ENCODE measurements at regions not wholly inside any gene's neighbourhood (a gene's known extent, or its start where the extent isn't known, plus 50 kb on each side); places are given as distances from the start of the nearest gene placed in this dataset.

DNA sequence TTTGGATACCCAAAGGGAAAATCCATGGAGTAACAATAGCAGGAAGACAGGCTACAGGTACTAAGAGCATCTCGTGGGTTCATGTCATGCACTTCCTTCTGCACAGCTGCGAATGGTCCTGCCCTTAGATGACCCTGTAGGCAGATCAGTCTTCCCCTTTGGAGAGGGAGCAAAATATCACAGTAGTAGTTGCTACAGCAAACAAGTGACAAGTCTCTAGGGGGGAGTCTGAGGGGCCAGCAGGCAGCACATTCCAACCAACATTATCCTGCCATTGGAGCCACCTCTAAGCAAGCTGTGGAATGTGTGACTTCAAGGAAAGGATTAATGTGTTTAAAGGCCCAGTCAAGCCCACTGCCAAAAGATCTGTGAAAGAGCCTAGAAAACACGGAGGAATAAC lies 273.2 kb upstream of the PARD3B start:
- intact Hi-C loops (cut with micrococcal nuclease), result no loop called here
- POLR2A ChIA-PET, result no interaction called here
- Histone ChIP-seq H3K4me3 (ENCODE audit: low read length) (no peak overlapping the region), H3K36me3 (ENCODE audit: control insufficient read depth in 2 of 3, insufficient read depth in 3 of 3, low read length in 3 of 3) (no peaks in the 10 kb centered on the region), H3K27ac (ENCODE audit: low read depth, low read length) (no peak overlapping the region), H3K4me1 (ENCODE audit: control insufficient read depth in 2 of 2, insufficient read depth in 2 of 2, low read length in 2 of 2) (no peaks in the 10 kb centered on the region), H3K27me3 (ENCODE audit: control insufficient read depth in 2 of 2, insufficient read depth in 2 of 2, low read length in 2 of 2) (no peaks in the 10 kb centered on the region), H3K9me3 (ENCODE audit: control insufficient read depth in 2 of 3, low read length in 3 of 3) (no peaks in the 10 kb centered on the region)
- no peak overlapping the region for H3K27ac Mint-ChIP-seq
- no peak overlapping the region for H3K4me3 Mint-ChIP-seq
- ATAC-seq (no peak), DNase-seq (no peak)
- H3K27me3 Mint-ChIP-seq, result peaks cover 11 to 36% (median 24%) of the 10 kb centered on the region in 5 donors
- no peaks in the 10 kb centered on the region for H3K4me1 Mint-ChIP-seq
- peaks cover 0 to 8% (median 0%) of the 10 kb centered on the region in 5 donors for H3K36me3 Mint-ChIP-seq
- peaks cover 0 to 10% (median 6%) of the 10 kb centered on the region in 11 donors for H3K9me3 Mint-ChIP-seq
- CTCF ChIA-PET, result interaction anchor here (0.5 to 2.7 kb wide), 2 partner anchors 12 to 1811 kb away, joined by 3 to 9 read pairs; no protein-coding TSS in a partner anchor

DNA sequence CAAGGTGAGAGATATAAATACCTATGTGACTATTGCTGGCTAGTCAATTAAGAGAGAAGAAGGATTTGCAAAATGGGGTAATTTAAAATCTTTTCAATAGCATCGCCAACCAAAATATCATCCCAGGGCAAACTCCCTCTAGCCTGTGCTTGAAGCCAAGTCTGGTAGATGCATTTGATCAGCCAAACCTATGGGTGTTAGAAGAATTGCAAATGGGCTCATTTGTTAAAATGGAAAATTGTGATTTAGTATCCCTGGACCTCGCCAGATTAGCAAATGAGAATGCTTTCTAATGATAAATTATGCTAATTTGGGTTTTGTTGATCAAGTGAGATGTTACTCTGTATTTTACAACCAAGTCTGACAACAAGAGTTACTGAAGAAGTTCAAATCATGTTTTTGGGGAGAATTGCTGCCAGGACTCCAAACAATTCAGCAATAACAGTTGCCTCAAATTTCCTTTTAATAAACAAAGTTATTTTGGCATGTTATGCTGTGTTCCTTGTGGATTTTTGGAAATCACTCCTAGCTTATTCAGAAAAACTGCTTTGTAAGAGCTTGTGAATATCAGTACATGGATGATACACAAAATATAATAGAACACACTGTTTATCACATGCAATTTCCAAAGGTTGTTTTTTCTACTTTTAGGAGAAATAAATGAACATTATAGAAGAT lies 272.5 kb upstream of the PARD3B start:
- Mint-ChIP-seq H3K9me3 (peaks cover 0 to 10% (median 6%) of the 10 kb centered on the region in 11 donors), H3K4me3 (no peak overlapping the region), H3K27ac (no peak overlapping the region), H3K27me3 (peaks cover 13 to 39% (median 24%) of the 10 kb centered on the region in 5 donors), H3K36me3 (peaks cover 0 to 8% (median 0%) of the 10 kb centered on the region in 5 donors), H3K4me1 (no peaks in the 10 kb centered on the region)
- ChIA-PET POLR2A (no interaction called here), CTCF (interaction anchor here (0.5 kb wide), 1 partner anchor 158 kb away, joined by 3 read pairs; no protein-coding TSS in a partner anchor)
- ATAC-seq, result no peak
- Histone ChIP-seq H3K36me3 (ENCODE audit: control insufficient read depth in 2 of 3, insufficient read depth in 3 of 3, low read length in 3 of 3) (no peaks in the 10 kb centered on the region), H3K4me1 (ENCODE audit: control insufficient read depth in 2 of 2, insufficient read depth in 2 of 2, low read length in 2 of 2) (no peaks in the 10 kb centered on the region), H3K27ac (ENCODE audit: low read depth, low read length) (no peak overlapping the region), H3K27me3 (ENCODE audit: control insufficient read depth in 2 of 2, insufficient read depth in 2 of 2, low read length in 2 of 2) (no peaks in the 10 kb centered on the region), H3K4me3 (ENCODE audit: low read length) (no peak overlapping the region), H3K9me3 (ENCODE audit: control insufficient read depth in 2 of 3, low read length in 3 of 3) (no peaks in the 10 kb centered on the region)
- DNase-seq, result no peak
- intact Hi-C loops (cut with micrococcal nuclease), result no loop called here

DNA sequence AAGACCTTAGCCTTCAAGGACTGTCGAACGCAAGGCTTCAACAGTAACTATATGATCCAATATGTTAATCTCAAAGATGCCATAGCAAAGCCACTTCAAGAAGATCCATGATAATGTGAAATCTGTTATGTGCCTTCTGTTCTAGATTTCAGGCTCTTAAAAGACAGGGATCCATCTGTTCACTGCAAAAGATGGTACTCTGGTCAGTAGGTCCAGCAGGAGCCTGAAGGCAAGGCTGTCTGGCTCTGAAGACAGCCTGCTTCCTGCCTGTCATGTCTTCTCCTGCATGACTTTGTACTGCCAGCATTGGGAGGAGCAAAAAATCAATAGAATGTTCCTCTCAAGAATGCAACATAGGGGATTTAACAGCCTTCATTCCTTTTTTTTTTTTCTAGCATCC lies 270.8 kb upstream of the PARD3B start:
- Mint-ChIP-seq H3K27me3 (peaks cover 12 to 45% (median 26%) of the 10 kb centered on the region in 5 donors), H3K36me3 (peaks cover 0 to 8% (median 0%) of the 10 kb centered on the region in 5 donors), H3K4me1 (no peaks in the 10 kb centered on the region), H3K4me3 (no peak overlapping the region), H3K9me3 (peaks cover 0 to 10% (median 6%) of the 10 kb centered on the region in 11 donors), H3K27ac (no peak overlapping the region)
- Histone ChIP-seq H3K27ac (ENCODE audit: low read depth, low read length) (no peak overlapping the region), H3K4me3 (ENCODE audit: low read length) (no peak overlapping the region), H3K27me3 (ENCODE audit: control insufficient read depth in 2 of 2, insufficient read depth in 2 of 2, low read length in 2 of 2) (no peaks in the 10 kb centered on the region), H3K4me1 (ENCODE audit: control insufficient read depth in 2 of 2, insufficient read depth in 2 of 2, low read length in 2 of 2) (no peaks in the 10 kb centered on the region), H3K9me3 (ENCODE audit: control insufficient read depth in 2 of 3, low read length in 3 of 3) (no peaks in the 10 kb centered on the region), H3K36me3 (ENCODE audit: control insufficient read depth in 2 of 3, insufficient read depth in 3 of 3, low read length in 3 of 3) (no peaks in the 10 kb centered on the region)
- ATAC-seq, result no peak
- DNase-seq, result no peak
- ChIA-PET POLR2A (no interaction called here), CTCF (no interaction called here)
- intact Hi-C loops (cut with micrococcal nuclease), result no loop called here

DNA sequence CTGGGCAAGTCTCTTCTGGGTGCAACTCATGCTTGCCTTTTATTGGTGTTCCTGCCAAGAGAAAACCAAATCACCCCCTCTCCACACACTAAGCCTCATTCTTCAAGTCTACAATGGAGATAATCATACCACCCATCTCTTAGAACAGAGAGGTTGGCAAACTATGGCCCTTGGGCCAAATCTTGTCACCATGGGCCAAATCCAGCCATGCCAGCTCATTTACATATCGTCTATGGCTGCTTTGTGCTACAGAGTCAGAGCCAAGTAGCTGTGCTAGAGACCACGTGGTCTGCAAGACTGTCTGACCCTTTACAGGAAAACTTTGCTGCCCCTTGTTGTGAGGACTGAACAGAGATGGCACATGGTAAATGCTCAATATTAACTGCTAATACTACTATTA lies 270.3 kb upstream of the PARD3B start:
- H3K9me3 Mint-ChIP-seq, result peaks cover 0 to 10% (median 6%) of the 10 kb centered on the region in 11 donors
- Histone ChIP-seq H3K27ac (ENCODE audit: low read depth, low read length) (no peak overlapping the region), H3K4me1 (ENCODE audit: control insufficient read depth in 2 of 2, insufficient read depth in 2 of 2, low read length in 2 of 2) (no peaks in the 10 kb centered on the region), H3K36me3 (ENCODE audit: control insufficient read depth in 2 of 3, insufficient read depth in 3 of 3, low read length in 3 of 3) (no peaks in the 10 kb centered on the region), H3K9me3 (ENCODE audit: control insufficient read depth in 2 of 3, low read length in 3 of 3) (no peaks in the 10 kb centered on the region), H3K27me3 (ENCODE audit: control insufficient read depth in 2 of 2, insufficient read depth in 2 of 2, low read length in 2 of 2) (no peaks in the 10 kb centered on the region), H3K4me3 (ENCODE audit: low read length) (no peak overlapping the region)
- intact Hi-C loops (cut with micrococcal nuclease), result no loop called here
- no peak overlapping the region for H3K4me3 Mint-ChIP-seq
- no peaks in the 10 kb centered on the region for H3K4me1 Mint-ChIP-seq
- DNase-seq, result no peak
- no peak overlapping the region for H3K27ac Mint-ChIP-seq
- H3K36me3 Mint-ChIP-seq, result peaks cover 0 to 8% (median 0%) of the 10 kb centered on the region in 5 donors
- CTCF ChIA-PET, result no interaction called here
- POLR2A ChIA-PET, result no interaction called here
- no peak for ATAC-seq
- peaks cover 16 to 49% (median 26%) of the 10 kb centered on the region in 5 donors for H3K27me3 Mint-ChIP-seq

DNA sequence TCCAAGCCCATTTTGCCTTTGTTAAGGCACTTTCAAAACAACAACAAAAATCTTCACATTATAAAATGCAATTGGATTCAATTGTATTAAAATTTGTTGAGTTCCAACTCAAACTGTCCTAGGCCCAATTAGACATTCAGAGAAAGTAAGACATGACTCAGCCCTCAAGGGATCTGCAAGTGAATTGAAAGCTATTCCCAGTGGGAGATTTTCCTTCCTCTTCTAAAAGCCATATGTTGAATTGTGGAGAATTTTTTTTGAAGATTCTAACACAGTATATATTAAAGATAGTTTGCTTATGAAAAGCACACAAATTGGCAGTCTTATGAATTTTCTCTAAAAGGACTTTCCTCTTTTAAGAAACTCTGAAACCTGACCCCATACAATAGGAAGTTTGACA lies 268.0 kb upstream of the PARD3B start:
- no peak overlapping the region for H3K4me3 ChIP-seq (ENCODE audit: low read length)
- no peaks in the 10 kb centered on the region for H3K4me1 ChIP-seq (ENCODE audit: control insufficient read depth in 2 of 2, insufficient read depth in 2 of 2, low read length in 2 of 2)
- intact Hi-C loops (cut with micrococcal nuclease), result no loop called here
- POLR2A ChIA-PET, result no interaction called here
- H3K36me3 ChIP-seq (ENCODE audit: control insufficient read depth in 2 of 3, insufficient read depth in 3 of 3, low read length in 3 of 3), result no peaks in the 10 kb centered on the region
- CTCF ChIA-PET, result no interaction called here
- H3K27me3 ChIP-seq (ENCODE audit: control insufficient read depth in 2 of 2, insufficient read depth in 2 of 2, low read length in 2 of 2), result no peaks in the 10 kb centered on the region
- H3K36me3 Mint-ChIP-seq, result no peaks in the 10 kb centered on the region
- no peak for ATAC-seq
- H3K27ac Mint-ChIP-seq, result no peak overlapping the region
- peaks cover 12 to 53% (median 24%) of the 10 kb centered on the region in 5 donors for H3K27me3 Mint-ChIP-seq
- no peaks in the 10 kb centered on the region for H3K4me1 Mint-ChIP-seq
- no peak overlapping the region for H3K4me3 Mint-ChIP-seq
- H3K9me3 Mint-ChIP-seq, result no peaks in the 10 kb centered on the region
- H3K27ac ChIP-seq (ENCODE audit: low read depth, low read length), result no peak overlapping the region
- no peak for DNase-seq
- no peaks in the 10 kb centered on the region for H3K9me3 ChIP-seq (ENCODE audit: control insufficient read depth in 2 of 3, low read length in 3 of 3)

DNA sequence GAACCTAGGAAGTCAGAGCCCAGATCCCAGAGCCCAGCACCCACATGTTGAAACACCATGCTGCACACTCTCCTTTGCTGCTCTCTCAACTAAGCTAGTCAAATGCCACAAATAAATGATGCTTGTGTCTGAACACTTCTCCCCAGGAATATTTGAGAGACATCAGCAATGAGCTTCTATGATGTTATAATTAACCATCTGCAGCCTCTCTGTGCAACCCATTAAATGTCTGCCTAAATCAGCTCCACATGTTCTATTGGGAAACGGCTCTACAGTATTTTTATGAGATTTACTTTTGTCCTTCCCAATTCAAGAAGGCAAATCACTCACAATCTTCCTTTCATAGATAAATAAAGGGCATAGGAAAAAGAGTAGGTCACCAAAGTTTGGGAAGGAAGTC lies 266.8 kb upstream of the PARD3B start:
- H3K4me3 Mint-ChIP-seq, result no peak overlapping the region
- H3K27ac Mint-ChIP-seq, result no peak overlapping the region
- no peak overlapping the region for H3K4me3 ChIP-seq (ENCODE audit: low read length)
- no peaks in the 10 kb centered on the region for H3K36me3 Mint-ChIP-seq
- H3K4me1 ChIP-seq (ENCODE audit: control insufficient read depth in 2 of 2, insufficient read depth in 2 of 2, low read length in 2 of 2), result no peaks in the 10 kb centered on the region
- intact Hi-C loops (cut with micrococcal nuclease), result no loop called here
- H3K27ac ChIP-seq (ENCODE audit: low read depth, low read length), result no peak overlapping the region
- POLR2A ChIA-PET, result no interaction called here
- no peaks in the 10 kb centered on the region for H3K27me3 ChIP-seq (ENCODE audit: control insufficient read depth in 2 of 2, insufficient read depth in 2 of 2, low read length in 2 of 2)
- H3K36me3 ChIP-seq (ENCODE audit: control insufficient read depth in 2 of 3, insufficient read depth in 3 of 3, low read length in 3 of 3), result no peaks in the 10 kb centered on the region
- H3K9me3 Mint-ChIP-seq, result no peaks in the 10 kb centered on the region
- no peaks in the 10 kb centered on the region for H3K4me1 Mint-ChIP-seq
- no peak for ATAC-seq
- H3K9me3 ChIP-seq (ENCODE audit: control insufficient read depth in 2 of 3, low read length in 3 of 3), result no peaks in the 10 kb centered on the region
- peaks cover 12 to 48% (median 27%) of the 10 kb centered on the region in 5 donors for H3K27me3 Mint-ChIP-seq
- DNase-seq, result no peak
- CTCF ChIA-PET, result no interaction called here

DNA sequence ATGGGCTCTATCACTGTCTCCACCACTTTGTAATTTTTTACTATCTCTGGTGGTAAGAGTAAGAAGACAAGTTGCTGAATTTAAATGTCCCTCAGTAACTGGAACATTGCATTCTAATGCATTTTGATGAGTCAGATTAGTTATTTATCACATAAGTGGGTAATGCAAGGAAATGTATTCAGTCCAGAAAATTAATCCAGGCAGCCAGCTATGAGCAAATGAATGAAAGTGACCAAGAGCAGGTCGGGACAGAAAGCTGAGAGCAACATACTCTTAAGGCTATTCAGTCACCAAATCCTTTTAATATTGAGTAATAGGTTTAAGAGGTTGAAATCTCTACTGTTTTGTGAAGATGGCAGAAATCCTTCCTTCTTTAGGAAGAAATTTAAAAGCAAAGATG lies 265.5 kb upstream of the PARD3B start:
- intact Hi-C loops (cut with micrococcal nuclease), result no loop called here
- no peaks in the 10 kb centered on the region for H3K27me3 ChIP-seq (ENCODE audit: control insufficient read depth in 2 of 2, insufficient read depth in 2 of 2, low read length in 2 of 2)
- no peak overlapping the region for H3K27ac ChIP-seq (ENCODE audit: low read depth, low read length)
- H3K9me3 ChIP-seq (ENCODE audit: control insufficient read depth in 2 of 3, low read length in 3 of 3), result no peaks in the 10 kb centered on the region
- ATAC-seq (no peak), DNase-seq (no peak)
- ChIA-PET POLR2A (no interaction called here), CTCF (no interaction called here)
- no peak overlapping the region for H3K4me3 Mint-ChIP-seq
- peaks cover 13 to 46% (median 20%) of the 10 kb centered on the region in 5 donors for H3K27me3 Mint-ChIP-seq
- no peaks in the 10 kb centered on the region for H3K36me3 Mint-ChIP-seq
- no peaks in the 10 kb centered on the region for H3K9me3 Mint-ChIP-seq
- no peaks in the 10 kb centered on the region for H3K36me3 ChIP-seq (ENCODE audit: control insufficient read depth in 2 of 3, insufficient read depth in 3 of 3, low read length in 3 of 3)
- H3K4me1 Mint-ChIP-seq, result no peaks in the 10 kb centered on the region
- H3K27ac Mint-ChIP-seq, result no peak overlapping the region
- H3K4me1 ChIP-seq (ENCODE audit: control insufficient read depth in 2 of 2, insufficient read depth in 2 of 2, low read length in 2 of 2), result no peaks in the 10 kb centered on the region
- H3K4me3 ChIP-seq (ENCODE audit: low read length), result no peak overlapping the region
